ENCODE measurements at regions not wholly inside any gene's neighbourhood (a gene's known extent, or its start where the extent isn't known, plus 50 kb on each side); places are given as distances from the start of the nearest gene placed in this dataset.

- no peak overlapping the region for H3K27ac Mint-ChIP-seq
- Histone ChIP-seq H3K9me3 (ENCODE audit: control insufficient read depth, low read length) (peaks cover 2% of the 10 kb centered on the region), H3K36me3 (ENCODE audit: control insufficient read depth, insufficient read depth, low read length) (no peaks in the 10 kb centered on the region), H3K4me1 (ENCODE audit: control insufficient read depth, insufficient read depth, low read length) (no peaks in the 10 kb centered on the region), H3K4me3 (ENCODE audit: low read length) (no peak overlapping the region), H3K27ac (ENCODE audit: low read depth, low read length) (no peak overlapping the region), H3K27me3 (ENCODE audit: control insufficient read depth, insufficient read depth, low read length, poor library complexity, severe bottlenecking) (no peaks in the 10 kb centered on the region), H3K9ac (ENCODE audit: extremely low read depth, low read length, poor library complexity, severe bottlenecking) (no peak overlapping the region)
- H3K36me3 Mint-ChIP-seq (ENCODE audit: low read depth) = no peaks in the 10 kb centered on the region
- no peaks in the 10 kb centered on the region for H3K4me1 Mint-ChIP-seq
- peaks cover 9% of the 10 kb centered on the region for H3K27me3 Mint-ChIP-seq (ENCODE audit: insufficient read depth)
- 40 to 62% methylated on average over 1 of the region's 1 CpG for WGBS, 2 experiments (ENCODE audit: insufficient coverage in 1 of 2, insufficient read length in 1 of 2)
- peak; percentile 61 for DNase-seq
- H3K4me3 Mint-ChIP-seq = no peak overlapping the region
- TF ChIP-seq, protein P1, sequence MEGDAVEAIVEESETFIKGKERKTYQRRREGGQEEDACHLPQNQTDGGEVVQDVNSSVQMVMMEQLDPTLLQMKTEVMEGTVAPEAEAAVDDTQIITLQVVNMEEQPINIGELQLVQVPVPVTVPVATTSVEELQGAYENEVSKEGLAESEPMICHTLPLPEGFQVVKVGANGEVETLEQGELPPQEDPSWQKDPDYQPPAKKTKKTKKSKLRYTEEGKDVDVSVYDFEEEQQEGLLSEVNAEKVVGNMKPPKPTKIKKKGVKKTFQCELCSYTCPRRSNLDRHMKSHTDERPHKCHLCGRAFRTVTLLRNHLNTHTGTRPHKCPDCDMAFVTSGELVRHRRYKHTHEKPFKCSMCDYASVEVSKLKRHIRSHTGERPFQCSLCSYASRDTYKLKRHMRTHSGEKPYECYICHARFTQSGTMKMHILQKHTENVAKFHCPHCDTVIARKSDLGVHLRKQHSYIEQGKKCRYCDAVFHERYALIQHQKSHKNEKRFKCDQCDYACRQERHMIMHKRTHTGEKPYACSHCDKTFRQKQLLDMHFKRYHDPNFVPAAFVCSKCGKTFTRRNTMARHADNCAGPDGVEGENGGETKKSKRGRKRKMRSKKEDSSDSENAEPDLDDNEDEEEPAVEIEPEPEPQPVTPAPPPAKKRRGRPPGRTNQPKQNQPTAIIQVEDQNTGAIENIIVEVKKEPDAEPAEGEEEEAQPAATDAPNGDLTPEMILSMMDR (conservative IDR thresholded peaks at IDR 0.05) = peak; percentile 70
- H3K9me3 Mint-ChIP-seq = peaks cover 10% of the 10 kb centered on the region
Observed at GRCh38 chr11:32288276-32288675, 147.1 kb downstream of the WT1 start.

DNA sequence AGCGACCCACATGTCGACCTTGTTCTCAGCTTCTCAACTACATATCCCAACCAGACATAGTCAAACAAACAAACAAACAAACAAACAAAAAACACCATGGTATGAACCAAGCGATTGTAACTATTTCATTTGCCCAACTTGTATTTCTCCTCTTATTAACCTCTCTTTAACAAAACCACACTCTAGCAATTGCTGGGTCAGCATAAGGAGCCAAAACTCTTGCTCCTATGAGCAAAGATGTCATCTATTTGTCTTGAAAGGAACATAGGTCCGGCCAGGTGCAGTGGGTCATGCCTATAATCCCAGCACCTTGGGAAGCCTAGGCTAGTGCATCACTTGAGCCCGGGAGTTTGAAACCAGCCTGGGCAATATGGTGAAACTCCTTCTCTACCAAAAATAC is 145.6 kb downstream of the WT1 start:
- H3K9ac ChIP-seq (ENCODE audit: extremely low read depth, low read length, poor library complexity, severe bottlenecking) = no peak overlapping the region
- H3K27ac ChIP-seq (ENCODE audit: low read depth, low read length) = no peak overlapping the region
- peaks cover 6% of the 10 kb centered on the region for H3K9me3 Mint-ChIP-seq
- H3K36me3 ChIP-seq (ENCODE audit: control insufficient read depth, insufficient read depth, low read length) = no peaks in the 10 kb centered on the region
- no peaks in the 10 kb centered on the region for H3K4me1 ChIP-seq (ENCODE audit: control insufficient read depth, insufficient read depth, low read length)
- 81 to 90% methylated on average over 3 to 5 of the region's 5 CpGs for WGBS, 2 experiments (ENCODE audit: insufficient coverage in 1 of 2, insufficient read length in 1 of 2)
- H3K9me3 ChIP-seq (ENCODE audit: control insufficient read depth, low read length) = peaks cover 4% of the 10 kb centered on the region
- no peak overlapping the region for H3K27ac Mint-ChIP-seq
- DNase-seq = no peak
- no peaks in the 10 kb centered on the region for H3K36me3 Mint-ChIP-seq (ENCODE audit: low read depth)
- TF ChIP-seq, protein P1 (conservative IDR thresholded peaks at IDR 0.05) = no peak
- H3K4me3 Mint-ChIP-seq = no peak overlapping the region
- no peaks in the 10 kb centered on the region for H3K27me3 ChIP-seq (ENCODE audit: control insufficient read depth, insufficient read depth, low read length, poor library complexity, severe bottlenecking)
- H3K27me3 Mint-ChIP-seq (ENCODE audit: insufficient read depth) = peaks cover 3% of the 10 kb centered on the region
- H3K4me1 Mint-ChIP-seq = no peaks in the 10 kb centered on the region
- H3K4me3 ChIP-seq (ENCODE audit: low read length) = no peak overlapping the region

GRCh38 chr11:32290783-32291182 is 144.6 kb downstream of the WT1 start:
- DNase-seq = no peak
- Histone ChIP-seq H3K9ac (ENCODE audit: extremely low read depth, low read length, poor library complexity, severe bottlenecking) (no peak overlapping the region), H3K4me1 (ENCODE audit: control insufficient read depth, insufficient read depth, low read length) (no peaks in the 10 kb centered on the region), H3K27me3 (ENCODE audit: control insufficient read depth, insufficient read depth, low read length, poor library complexity, severe bottlenecking) (no peaks in the 10 kb centered on the region), H3K4me3 (ENCODE audit: low read length) (no peak overlapping the region), H3K9me3 (ENCODE audit: control insufficient read depth, low read length) (peaks cover 4% of the 10 kb centered on the region), H3K36me3 (ENCODE audit: control insufficient read depth, insufficient read depth, low read length) (no peaks in the 10 kb centered on the region), H3K27ac (ENCODE audit: low read depth, low read length) (no peak overlapping the region)
- Mint-ChIP-seq H3K4me1 (no peaks in the 10 kb centered on the region), H3K4me3 (no peak overlapping the region), H3K27me3 (ENCODE audit: insufficient read depth) (no peaks in the 10 kb centered on the region), H3K9me3 (peaks cover 6% of the 10 kb centered on the region), H3K27ac (no peak overlapping the region), H3K36me3 (ENCODE audit: low read depth) (no peaks in the 10 kb centered on the region)
- TF ChIP-seq, protein P1 (conservative IDR thresholded peaks at IDR 0.05) = no peak
- WGBS, 2 experiments (ENCODE audit: insufficient coverage in 1 of 2, insufficient read length in 1 of 2) = 89 to 100% methylated on average over 3 of the region's 3 CpGs
